ENCODE measurements at regions not wholly inside any gene's neighbourhood (a gene's known extent, or its start where the extent isn't known, plus 50 kb on each side); places are given as distances from the start of the nearest gene placed in this dataset.

DNA sequence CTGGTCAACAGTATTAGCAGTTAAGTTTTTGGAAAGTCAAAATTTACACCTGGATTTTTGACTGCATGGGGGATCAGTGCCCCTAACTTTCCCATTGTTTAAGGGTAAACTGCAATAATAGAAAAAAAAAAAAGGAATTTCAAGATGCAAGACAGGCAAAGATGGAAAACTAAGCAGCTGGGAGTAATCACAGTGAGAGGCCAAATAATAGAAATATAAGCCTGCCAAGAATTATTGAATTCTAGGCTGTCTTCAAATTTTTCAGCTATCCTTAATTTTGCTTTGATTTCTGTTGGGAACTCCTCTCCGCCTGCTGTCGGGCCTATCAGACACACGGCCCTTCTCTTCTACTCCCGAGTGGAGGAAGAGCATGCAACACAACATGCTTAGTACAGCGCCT lies 215.5 kb upstream of the LMCD1 start:
- no peak for TF ChIP-seq POLR2A (IDR thresholded peaks at IDR 0.05)
- TF ChIP-seq POLR2AphosphoS5 (IDR thresholded peaks at IDR 0.05), result no peak
- TF ChIP-seq, protein P1, sequence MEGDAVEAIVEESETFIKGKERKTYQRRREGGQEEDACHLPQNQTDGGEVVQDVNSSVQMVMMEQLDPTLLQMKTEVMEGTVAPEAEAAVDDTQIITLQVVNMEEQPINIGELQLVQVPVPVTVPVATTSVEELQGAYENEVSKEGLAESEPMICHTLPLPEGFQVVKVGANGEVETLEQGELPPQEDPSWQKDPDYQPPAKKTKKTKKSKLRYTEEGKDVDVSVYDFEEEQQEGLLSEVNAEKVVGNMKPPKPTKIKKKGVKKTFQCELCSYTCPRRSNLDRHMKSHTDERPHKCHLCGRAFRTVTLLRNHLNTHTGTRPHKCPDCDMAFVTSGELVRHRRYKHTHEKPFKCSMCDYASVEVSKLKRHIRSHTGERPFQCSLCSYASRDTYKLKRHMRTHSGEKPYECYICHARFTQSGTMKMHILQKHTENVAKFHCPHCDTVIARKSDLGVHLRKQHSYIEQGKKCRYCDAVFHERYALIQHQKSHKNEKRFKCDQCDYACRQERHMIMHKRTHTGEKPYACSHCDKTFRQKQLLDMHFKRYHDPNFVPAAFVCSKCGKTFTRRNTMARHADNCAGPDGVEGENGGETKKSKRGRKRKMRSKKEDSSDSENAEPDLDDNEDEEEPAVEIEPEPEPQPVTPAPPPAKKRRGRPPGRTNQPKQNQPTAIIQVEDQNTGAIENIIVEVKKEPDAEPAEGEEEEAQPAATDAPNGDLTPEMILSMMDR (IDR thresholded peaks at IDR 0.05), result no peak
